Bronchial epithelial cell (primary cell): ENCODE measurements at regions not wholly inside any gene's neighbourhood (a gene's known extent, or its start where the extent isn't known, plus 50 kb on each side); places are given as distances from the start of the nearest gene placed in this dataset.

ENCODE experiments used
- DNase-seq: peaks from one replicate; pipeline ENCODE4 v3.0.0-alpha.2; 2010; ENCODE audit warnings: low read depth
- FAIRE-seq: peaks from 2 replicates; lab custom pipeline; 2011; peaks lifted over from hg19 to GRCh38; lab: Jason Lieb, UNC
- H3K27me3 ChIP-seq: 2 replicates; pipeline ENCODE4 v1.5.1; 2011; ENCODE audit warnings: low read length; ENCODE audit not compliant: control insufficient read depth, insufficient read depth
- H3K36me3 ChIP-seq: 2 replicates; pipeline ENCODE4 v1.5.1; 2011; ENCODE audit warnings: low read length; ENCODE audit not compliant: control insufficient read depth, insufficient read depth
- H3K4me3 ChIP-seq: 2 replicates; pipeline ENCODE4 v1.5.1; 2011; ENCODE audit warnings: mild to moderate bottlenecking, low read depth, low read length, control low read depth
- TF ChIP-seq, protein P1 (sequence below): IDR thresholded peaks from 2 replicates; pipeline ENCODE4 v1.5.1; 2011; ENCODE audit warnings: mild to moderate bottlenecking, moderate library complexity, low read length, control low read depth, inconsistent platforms; ENCODE audit not compliant: insufficient read depth, severe bottlenecking

DNA sequence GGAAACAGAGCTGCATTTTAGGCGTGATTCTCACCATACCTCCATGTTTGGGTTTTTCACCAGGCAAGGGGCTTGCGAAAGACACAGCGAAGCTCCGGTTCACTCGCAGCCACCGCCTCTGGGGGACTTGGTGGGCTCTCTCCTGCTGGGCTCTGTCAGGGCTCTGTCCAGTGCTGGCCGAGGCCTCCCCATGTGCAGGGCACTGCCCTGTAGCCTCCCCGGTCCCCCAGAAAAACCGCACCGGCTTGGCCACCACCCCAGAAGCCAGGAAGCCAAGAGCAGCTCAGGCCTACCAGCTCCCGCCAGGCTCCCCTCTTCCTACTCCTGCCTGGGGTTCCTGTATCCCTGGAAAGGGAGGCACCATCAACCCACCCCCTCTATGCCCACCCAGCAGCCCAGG lies 151.5 kb downstream of the CTTN start:
- H3K4me3 ChIP-seq = no peak overlapping the region
- H3K27me3 ChIP-seq = no peaks in the 10 kb centered on the region
- FAIRE-seq (no peak), DNase-seq (no peak)
- H3K36me3 ChIP-seq = no peaks in the 10 kb centered on the region
- TF ChIP-seq, protein P1, sequence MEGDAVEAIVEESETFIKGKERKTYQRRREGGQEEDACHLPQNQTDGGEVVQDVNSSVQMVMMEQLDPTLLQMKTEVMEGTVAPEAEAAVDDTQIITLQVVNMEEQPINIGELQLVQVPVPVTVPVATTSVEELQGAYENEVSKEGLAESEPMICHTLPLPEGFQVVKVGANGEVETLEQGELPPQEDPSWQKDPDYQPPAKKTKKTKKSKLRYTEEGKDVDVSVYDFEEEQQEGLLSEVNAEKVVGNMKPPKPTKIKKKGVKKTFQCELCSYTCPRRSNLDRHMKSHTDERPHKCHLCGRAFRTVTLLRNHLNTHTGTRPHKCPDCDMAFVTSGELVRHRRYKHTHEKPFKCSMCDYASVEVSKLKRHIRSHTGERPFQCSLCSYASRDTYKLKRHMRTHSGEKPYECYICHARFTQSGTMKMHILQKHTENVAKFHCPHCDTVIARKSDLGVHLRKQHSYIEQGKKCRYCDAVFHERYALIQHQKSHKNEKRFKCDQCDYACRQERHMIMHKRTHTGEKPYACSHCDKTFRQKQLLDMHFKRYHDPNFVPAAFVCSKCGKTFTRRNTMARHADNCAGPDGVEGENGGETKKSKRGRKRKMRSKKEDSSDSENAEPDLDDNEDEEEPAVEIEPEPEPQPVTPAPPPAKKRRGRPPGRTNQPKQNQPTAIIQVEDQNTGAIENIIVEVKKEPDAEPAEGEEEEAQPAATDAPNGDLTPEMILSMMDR = no peak

DNA sequence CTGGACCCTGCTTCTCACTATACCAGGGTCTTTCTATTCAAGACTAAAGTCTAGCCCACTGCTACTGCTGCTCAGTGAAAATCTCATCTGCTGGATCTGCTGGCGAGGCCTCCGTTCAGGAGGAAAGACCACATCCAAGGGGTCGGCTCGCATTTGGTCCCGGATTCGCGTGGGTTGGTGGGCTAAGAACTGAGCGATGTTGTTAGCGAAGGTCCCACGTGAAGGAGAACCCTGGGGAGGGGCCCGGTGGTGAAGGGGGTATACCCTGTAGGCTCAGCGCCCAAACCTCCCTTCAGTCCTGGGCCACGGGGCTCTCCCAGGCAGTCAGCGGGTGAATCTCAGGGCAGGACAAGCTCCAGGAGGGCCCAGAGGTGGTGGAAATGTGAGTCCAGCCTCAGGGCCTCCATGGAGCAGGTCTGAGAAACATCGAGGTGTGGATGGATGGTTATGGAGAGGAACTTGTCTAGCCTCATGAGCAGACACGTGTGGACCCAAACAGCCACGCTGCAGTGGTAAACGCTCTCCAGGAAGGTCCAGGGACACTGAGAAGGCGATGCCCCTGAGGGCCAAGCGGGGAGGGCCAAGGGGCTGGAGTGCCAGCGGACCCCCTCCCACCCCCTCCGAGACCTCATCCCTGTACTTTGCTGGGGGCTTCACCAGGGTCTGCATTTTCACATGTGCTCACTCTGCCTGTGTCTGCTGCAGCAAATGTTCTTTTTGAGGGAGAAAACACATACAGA lies 152.3 kb downstream of the CTTN start:
- Histone ChIP-seq H3K4me3 (no peak overlapping the region), H3K36me3 (no peaks in the 10 kb centered on the region), H3K27me3 (no peaks in the 10 kb centered on the region)
- FAIRE-seq (no peak), DNase-seq (no peak)
- TF ChIP-seq, protein P1 = no peak

DNA sequence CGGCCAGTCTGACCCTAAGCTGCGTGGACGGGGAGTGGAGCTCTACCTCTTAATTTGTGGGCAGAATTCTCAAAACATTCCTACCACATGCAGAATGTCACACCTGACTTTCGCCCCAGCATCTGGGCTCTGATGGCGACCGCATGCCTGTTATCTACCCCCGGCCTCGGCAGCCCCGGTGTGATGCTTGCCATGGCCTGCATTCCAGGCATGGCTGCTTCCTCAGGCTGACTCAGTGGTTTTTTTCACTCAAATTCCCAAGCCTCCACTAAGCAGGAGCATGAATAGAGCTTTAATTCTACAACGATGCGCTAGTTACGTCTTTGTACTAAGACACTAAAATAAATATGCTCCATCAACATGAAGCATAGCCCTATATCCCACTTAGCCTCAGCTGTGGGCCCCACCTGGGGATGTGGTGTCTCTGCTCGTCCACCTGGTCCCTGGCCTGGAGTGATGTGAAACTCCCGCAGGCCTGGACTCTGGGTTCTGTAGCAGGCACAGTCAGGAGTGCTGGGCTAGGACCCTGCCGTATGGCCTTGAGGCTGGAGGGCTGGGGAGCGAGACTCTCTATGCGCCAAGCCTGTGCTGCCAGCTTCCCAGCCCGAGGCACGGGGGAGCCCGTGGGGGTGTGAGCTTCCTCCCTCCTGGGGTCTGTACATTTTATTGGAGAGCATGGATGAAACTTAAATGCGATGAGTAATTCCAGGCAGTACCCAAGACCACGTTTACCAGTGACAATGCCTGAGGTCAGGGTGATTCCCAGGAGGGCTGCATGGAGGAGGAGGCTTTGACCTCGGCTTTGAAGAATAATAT lies 153.2 kb downstream of the CTTN start:
- TF ChIP-seq, protein P1 = no peak
- H3K4me3 ChIP-seq = no peak overlapping the region
- no peak for FAIRE-seq

DNA sequence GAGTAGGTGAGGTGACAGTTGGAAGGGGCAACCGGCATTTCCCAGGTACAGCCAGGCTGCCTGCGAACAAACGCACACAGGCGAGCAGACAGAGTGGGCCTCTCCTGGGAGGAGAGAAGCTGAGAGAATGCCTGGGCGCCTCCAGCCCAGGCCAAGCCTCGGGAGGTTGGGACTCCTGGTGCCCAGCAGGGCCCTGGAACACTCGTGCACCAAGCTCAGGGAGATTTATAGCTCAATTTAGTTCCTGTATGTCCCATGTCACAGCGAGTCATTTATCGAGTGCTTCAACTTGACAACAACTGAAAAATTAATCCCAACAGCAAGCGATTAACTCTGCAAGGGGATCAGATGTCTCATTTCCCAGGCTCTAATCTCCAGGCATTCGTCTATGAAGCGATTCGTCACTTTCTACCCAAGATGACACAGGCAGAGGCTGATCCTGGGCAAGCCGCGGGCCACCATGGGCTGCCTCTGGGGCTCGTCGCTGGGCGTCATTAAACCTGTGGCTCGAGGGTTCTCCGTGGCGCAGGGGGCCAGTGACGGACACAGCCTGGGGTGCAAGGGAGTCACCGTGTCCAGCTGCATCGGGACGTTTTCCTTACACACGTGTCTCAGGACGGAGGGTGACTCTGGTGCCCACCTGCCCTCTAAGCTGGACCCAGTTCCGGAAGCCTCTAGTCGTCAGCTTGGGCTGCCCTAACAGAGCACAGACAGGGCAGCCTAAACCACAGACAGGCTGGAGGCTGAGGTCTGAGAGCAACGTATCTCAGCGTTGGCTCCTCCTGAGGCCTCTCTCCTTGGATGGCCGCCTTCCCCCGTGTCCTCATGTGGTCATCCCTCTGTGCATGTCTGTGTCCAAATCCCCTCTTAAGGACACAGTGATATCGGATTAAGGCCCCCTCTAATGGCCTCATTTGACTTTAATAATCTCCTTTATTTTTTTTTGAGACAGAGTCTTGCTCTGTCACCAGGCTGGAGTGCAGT lies 154.1 kb downstream of the CTTN start:
- Histone ChIP-seq H3K4me3 (no peak overlapping the region), H3K27me3 (no peaks in the 10 kb centered on the region), H3K36me3 (no peaks in the 10 kb centered on the region)
- no peak for FAIRE-seq
- TF ChIP-seq, protein P1 = no peak
- DNase-seq = no peak

More for the DNA sequence above, 153.2 kb downstream of the CTTN start:
- no peaks in the 10 kb centered on the region for H3K27me3 ChIP-seq
- H3K36me3 ChIP-seq = no peaks in the 10 kb centered on the region
- DNase-seq = no peak

DNA sequence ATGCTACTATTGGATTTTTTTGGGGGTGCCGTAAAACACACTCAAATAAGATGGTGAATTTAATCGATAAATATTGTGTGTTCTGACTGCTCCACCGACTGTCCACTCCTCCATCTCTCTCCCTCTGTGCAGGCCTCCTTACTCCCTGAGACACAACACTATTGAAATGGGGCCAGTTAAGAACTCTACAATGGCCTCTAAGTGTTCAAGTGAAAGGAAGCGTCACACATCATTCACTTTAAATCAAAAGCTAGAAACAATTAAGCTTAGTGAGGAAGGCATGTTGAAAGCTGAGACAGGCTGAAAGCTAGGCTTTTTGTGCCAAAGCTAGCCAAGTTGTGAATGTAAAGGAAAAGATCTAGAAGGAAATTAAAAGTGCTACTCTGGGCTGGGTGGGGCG lies 156.7 kb downstream of the CTTN start:
- DNase-seq = no peak
- H3K27me3 ChIP-seq = no peaks in the 10 kb centered on the region
- H3K36me3 ChIP-seq = no peaks in the 10 kb centered on the region
- H3K4me3 ChIP-seq = no peak overlapping the region
- FAIRE-seq = no peak
- TF ChIP-seq, protein P1 = no peak
